Nephron (organoid): ENCODE measurements at regions not wholly inside any gene's neighbourhood (a gene's known extent, or its start where the extent isn't known, plus 50 kb on each side); places are given as distances from the start of the nearest gene placed in this dataset.
A peak's percentile ranks its signal among the peaks of the same experiment; 100 is the strongest.

Source experiments
- H3K27ac Mint-ChIP-seq, 3 experiments: 2 replicates each; pipeline ENCODE4 v1.8.0; 2020; ENCODE audit warnings: mixed read lengths in 3 of 3, mild to moderate bottlenecking in 2 of 3, moderate library complexity in 1 of 3
- H3K27me3 Mint-ChIP-seq: 2 replicates; pipeline ENCODE4 v1.8.0; 2021; ENCODE audit warnings: low read depth, mild to moderate bottlenecking, moderate library complexity, mixed read lengths
- H3K36me3 Mint-ChIP-seq: 2 replicates; pipeline ENCODE4 v1.8.0; 2020; ENCODE audit warnings: low read depth, mixed read lengths
- H3K4me1 Mint-ChIP-seq: 2 replicates; pipeline ENCODE4 v1.8.0; 2020; ENCODE audit warnings: mixed read lengths
- H3K4me3 Mint-ChIP-seq, 3 experiments: 2 replicates each; pipeline ENCODE4 v1.8.0; 2020; ENCODE audit warnings: mild to moderate bottlenecking in 3 of 3, mixed read lengths in 3 of 3, moderate library complexity in 2 of 3
- H3K9me3 Mint-ChIP-seq: 2 replicates; pipeline ENCODE4 v1.8.0; 2020; ENCODE audit warnings: mixed read lengths
- TF ChIP-seq, protein P1 (sequence below), 3 experiments: fragments of 200-600 bp; sonication (generic); IDR thresholded peaks; one replicate each; pipeline ENCODE4 v1.5.0; 2021; ENCODE audit warnings: antibody characterized with exemption in 3 of 3; ENCODE audit not compliant: unreplicated experiment in 3 of 3

DNA sequence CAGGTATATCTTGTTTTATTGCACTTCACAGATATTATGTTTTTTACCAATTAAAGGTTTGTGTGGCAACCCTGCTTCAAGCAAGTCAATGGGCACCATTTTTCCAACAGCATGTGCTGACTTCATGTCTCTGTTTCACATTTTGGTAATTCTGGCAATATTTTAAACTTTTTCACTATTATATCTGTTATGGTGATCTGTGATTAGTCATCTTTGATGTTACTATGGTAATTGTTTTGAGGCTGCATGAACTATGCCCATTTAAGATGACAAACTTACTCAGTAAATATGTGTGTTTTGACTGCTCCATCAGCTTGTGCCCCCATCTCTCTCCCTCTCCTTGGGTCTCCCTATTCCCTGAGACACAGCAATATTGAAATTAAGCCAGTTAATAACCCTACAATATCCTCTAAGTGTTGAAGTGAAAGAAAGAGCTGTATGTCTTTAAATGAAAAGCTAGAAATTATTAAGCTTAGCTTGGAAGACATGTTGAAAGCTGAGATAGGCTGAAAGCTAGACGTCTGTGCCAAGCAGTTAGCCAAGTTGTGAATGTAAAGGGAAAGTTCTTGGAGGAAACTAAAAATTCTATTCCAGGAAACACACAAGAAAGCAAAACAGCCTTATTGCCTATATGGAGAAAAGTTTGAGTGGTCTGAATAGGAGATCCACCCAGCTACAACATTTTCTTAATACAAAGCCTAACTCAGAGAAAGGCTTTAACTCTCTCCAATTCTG, 365.1 kb downstream of the ATP23 start:
- H3K4me1 Mint-ChIP-seq: peaks cover 10% of the 10 kb centered on the region
- no peaks in the 10 kb centered on the region for H3K27me3 Mint-ChIP-seq
- no peak overlapping the region for H3K4me3 Mint-ChIP-seq
- TF ChIP-seq, protein P1, sequence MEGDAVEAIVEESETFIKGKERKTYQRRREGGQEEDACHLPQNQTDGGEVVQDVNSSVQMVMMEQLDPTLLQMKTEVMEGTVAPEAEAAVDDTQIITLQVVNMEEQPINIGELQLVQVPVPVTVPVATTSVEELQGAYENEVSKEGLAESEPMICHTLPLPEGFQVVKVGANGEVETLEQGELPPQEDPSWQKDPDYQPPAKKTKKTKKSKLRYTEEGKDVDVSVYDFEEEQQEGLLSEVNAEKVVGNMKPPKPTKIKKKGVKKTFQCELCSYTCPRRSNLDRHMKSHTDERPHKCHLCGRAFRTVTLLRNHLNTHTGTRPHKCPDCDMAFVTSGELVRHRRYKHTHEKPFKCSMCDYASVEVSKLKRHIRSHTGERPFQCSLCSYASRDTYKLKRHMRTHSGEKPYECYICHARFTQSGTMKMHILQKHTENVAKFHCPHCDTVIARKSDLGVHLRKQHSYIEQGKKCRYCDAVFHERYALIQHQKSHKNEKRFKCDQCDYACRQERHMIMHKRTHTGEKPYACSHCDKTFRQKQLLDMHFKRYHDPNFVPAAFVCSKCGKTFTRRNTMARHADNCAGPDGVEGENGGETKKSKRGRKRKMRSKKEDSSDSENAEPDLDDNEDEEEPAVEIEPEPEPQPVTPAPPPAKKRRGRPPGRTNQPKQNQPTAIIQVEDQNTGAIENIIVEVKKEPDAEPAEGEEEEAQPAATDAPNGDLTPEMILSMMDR (IDR thresholded peaks at IDR 0.05; ENCODE audit: unreplicated experiment in 3 of 3): no peak
- peaks cover 14% of the 10 kb centered on the region for H3K9me3 Mint-ChIP-seq
- no peaks in the 10 kb centered on the region for H3K36me3 Mint-ChIP-seq
- H3K27ac Mint-ChIP-seq: peak overlapping the region in 1 of 3 experiments; percentile 25

DNA sequence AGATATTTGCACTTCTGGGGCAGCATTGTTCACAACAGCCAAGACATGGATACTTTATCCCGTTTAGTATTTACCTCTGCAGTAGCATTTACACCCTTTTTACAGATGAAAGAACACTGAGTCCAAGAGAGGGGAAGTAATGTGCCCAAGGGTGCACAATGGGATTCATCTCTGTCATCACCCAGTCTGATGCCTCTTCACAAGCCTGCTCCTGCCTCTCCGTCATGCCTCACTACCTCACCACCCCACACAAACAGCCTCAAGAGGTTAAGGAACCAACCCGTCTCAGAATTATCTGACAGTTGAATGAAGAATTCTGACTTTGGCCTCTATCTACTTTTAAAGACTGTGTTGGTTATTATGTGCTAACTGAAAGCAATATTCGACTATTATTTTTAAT, 368.4 kb downstream of the ATP23 start:
- Mint-ChIP-seq H3K36me3 (no peaks in the 10 kb centered on the region), H3K4me3 (no peak overlapping the region), H3K4me1 (peaks cover 4% of the 10 kb centered on the region), H3K9me3 (peaks cover 14% of the 10 kb centered on the region), H3K27ac (no peak overlapping the region), H3K27me3 (no peaks in the 10 kb centered on the region)
- TF ChIP-seq, protein P1 (IDR thresholded peaks at IDR 0.05; ENCODE audit: unreplicated experiment in 3 of 3): no peak

DNA sequence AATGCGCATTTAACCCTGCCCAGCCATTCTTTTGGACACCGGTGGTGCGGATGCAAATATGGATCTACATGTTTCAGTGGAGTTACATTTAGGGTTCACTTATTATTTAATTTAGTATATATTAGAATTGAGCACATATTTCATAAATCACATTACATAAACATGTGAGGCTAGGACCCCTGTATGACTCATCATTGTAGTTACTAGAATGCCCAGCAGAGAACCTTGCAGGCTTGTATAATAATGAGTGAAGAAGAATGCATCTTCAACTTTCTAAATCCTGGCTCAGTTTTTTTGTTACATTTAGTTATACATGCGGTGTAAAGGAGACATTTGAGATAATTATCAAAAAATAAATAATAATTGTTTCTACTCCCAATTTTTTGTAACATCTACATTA, 369.0 kb downstream of the ATP23 start:
- Mint-ChIP-seq H3K36me3 (no peaks in the 10 kb centered on the region), H3K27ac (no peak overlapping the region), H3K9me3 (peaks cover 14% of the 10 kb centered on the region), H3K27me3 (no peaks in the 10 kb centered on the region), H3K4me1 (peaks cover 9% of the 10 kb centered on the region), H3K4me3 (no peak overlapping the region)
- TF ChIP-seq, protein P1 (IDR thresholded peaks at IDR 0.05; ENCODE audit: unreplicated experiment in 3 of 3): no peak

DNA sequence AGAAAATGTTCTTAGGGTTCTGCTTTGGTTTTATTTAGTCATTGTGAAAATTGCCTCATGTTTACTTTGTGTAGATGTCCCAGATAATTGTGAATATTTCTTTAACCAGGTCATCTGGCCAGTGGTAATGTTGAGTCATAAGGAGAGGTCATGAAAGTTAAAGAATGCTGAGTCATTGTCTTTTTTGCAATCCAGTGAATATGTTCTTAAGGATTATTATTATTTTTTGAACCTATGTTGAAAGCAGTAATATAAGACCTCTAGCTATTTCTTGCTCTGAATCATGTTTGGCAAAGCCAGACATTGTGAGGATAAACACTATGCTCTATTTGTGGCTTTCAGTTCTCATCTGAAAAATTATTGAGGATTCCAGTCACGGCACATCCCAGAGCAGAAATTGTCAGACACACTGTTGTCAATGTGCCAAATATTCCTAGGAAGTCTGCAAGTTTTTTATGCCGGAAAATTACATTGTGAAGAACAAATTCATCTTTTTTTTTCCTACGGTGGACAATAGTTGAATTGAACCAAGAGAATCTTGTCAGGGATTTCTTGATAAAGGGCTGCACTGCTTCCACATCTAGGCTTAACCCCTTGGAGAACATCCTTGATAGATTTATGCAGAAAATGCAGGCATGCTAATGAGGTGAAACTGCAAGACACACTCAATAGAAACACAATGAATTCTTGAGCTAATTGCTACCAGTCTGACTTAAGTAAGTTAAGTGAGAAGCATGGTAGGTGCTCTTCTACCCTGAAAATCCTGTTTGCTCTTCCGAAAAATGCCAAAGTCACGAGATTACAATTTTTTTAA, 369.6 kb downstream of the ATP23 start:
- Mint-ChIP-seq H3K4me3 (no peak overlapping the region), H3K27me3 (no peaks in the 10 kb centered on the region), H3K27ac (no peak overlapping the region), H3K4me1 (peaks cover 9% of the 10 kb centered on the region), H3K9me3 (peaks cover 14% of the 10 kb centered on the region), H3K36me3 (no peaks in the 10 kb centered on the region)
- TF ChIP-seq, protein P1 (IDR thresholded peaks at IDR 0.05; ENCODE audit: unreplicated experiment in 3 of 3): no peak

DNA sequence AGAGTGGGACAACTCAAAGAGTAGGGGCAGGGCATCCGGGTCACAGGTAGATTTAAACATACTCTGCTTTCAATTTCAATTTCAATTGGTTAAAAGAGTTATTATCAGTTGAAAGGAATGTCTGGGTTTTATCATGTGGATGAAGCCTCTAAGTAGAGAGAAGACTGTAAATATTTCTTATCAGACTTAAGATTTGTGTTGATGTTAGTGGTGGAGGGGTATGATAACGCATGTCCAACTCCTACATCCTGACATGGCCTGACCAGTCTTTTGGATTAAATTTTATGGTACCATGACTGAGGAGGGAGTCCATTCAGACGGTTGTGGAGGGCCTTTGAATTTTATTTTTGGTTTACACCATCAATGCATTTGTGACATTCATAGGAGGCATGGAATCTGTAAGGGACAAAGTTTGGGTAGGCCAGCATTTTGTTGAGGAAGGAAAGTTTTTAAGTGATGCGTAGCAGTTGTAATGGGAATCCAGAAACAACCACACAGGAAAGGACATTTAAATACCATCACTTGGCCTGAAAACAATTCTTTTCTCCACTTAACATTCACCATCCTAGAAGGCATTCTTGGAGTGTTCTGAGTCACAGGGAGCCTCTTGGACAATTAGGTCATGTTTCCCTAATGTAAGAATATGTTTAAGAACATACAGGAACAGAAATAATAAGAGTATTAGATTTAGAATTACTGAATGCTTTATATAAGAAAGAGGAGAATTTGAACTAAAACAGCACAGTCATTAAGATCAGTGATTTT, 371.9 kb downstream of the ATP23 start:
- TF ChIP-seq, protein P1 (IDR thresholded peaks at IDR 0.05; ENCODE audit: unreplicated experiment in 3 of 3): no peak
- Mint-ChIP-seq H3K4me3 (no peak overlapping the region), H3K4me1 (peaks cover 5% of the 10 kb centered on the region), H3K27ac (no peak overlapping the region), H3K9me3 (peaks cover 6% of the 10 kb centered on the region), H3K27me3 (no peaks in the 10 kb centered on the region), H3K36me3 (no peaks in the 10 kb centered on the region)
